HG02763 (cell line): ENCODE measurements at regions not wholly inside any gene's neighbourhood (a gene's known extent, or its start where the extent isn't known, plus 50 kb on each side); places are given as distances from the start of the nearest gene placed in this dataset.
"Not testable (repeated sequence)": the region's sequence is repeated elsewhere in the genome, so short reads cannot be mapped to it uniquely, and the experiment has no call there.

Experiments
- ATAC-seq: cut with Tn5 transposase; IDR thresholded peaks from one replicate; pipeline ENCODE4 v1.9.1; 2021; ENCODE audit warnings: mild to moderate bottlenecking, moderate library complexity; ENCODE audit not compliant: unreplicated experiment

DNA sequence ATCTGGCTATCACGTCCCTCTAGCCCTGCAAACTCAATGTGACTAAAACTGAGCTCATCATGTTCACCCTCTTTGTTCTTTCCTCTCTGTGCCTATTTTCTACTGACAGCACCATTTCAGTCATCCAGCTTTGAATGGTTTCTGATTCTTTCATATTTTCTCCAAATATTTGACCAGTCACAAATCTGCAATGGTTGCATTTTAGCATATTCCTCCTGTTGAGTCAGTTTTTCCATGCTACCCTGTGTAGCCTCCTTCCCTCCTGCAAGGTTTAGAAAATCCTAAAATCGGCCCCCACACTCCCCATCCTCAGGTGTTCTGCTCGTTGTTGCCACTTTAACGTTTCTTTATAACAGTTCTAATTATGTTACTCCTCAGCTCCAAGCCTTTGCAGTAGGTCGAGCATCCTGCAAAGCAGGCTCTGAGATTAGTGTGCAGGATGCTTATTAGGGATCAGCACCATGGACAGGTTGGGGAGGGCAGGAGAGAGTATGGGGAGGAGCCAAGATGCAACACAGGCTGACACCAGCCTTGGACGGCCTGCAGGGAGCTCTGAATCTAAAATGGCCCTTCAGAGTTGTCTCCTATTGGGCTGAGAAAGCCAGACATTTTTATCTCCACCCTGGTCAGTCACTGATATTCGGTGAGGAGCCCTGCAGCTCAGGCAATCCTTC is 531.0 kb upstream of the COBL start:
- no peak for ATAC-seq

- not testable (repeated sequence) for ATAC-seq
Observed at GRCh38 chr7:51839130-51839529, 522.5 kb upstream of the COBL start.

GRCh38 chr7:51827631-51828030 is 511.0 kb upstream of the COBL start:
- ATAC-seq, result no peak

- ATAC-seq, result no peak
Observed at GRCh38 chr7:51824050-51824449, 507.4 kb upstream of the COBL start.

DNA sequence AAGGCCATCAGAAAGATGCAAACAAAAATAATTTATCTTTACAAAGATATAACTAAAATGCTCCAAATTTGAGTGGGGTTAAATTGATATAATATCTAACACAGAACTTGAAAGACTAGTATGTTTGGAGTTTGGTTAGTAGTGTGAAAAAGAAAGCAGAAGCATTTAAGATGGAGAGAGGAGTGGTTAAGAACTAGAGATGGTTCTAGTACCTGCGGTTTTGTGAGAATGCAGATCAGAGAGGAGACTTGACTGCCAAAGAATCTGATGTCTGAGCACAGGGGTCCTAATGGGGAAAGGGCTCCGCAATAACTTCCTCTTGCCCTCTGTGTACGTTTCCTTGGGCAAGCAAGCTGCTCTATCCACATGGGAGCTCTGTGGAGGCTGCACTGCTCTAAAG is 506.8 kb upstream of the COBL start:
- ATAC-seq, result no peak

DNA sequence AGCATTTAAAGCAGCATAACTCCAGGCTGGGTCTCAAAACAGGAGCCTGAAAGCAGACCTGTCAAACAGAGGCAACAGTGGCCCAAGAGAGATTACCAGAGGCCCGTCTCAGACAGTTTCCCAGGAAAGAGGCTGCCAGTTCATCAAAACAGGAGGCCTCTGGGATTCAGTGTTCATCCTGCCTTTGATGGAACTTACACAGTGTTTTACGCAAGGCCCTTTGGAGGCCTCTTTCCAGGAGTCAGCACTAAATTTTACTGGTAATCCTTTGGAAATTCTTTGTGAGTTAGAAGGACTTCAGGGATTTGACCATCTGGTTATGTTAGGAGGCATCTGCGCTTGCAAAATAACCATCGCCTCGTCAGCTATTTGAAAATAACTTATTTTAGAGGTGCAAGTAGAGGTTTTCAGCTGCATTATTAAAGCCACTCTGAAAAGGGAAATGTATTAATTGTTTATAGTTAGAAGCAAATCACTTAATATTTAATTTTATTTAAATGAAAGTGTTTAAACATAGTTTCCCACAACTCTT is 501.2 kb upstream of the COBL start:
- no peak for ATAC-seq

DNA sequence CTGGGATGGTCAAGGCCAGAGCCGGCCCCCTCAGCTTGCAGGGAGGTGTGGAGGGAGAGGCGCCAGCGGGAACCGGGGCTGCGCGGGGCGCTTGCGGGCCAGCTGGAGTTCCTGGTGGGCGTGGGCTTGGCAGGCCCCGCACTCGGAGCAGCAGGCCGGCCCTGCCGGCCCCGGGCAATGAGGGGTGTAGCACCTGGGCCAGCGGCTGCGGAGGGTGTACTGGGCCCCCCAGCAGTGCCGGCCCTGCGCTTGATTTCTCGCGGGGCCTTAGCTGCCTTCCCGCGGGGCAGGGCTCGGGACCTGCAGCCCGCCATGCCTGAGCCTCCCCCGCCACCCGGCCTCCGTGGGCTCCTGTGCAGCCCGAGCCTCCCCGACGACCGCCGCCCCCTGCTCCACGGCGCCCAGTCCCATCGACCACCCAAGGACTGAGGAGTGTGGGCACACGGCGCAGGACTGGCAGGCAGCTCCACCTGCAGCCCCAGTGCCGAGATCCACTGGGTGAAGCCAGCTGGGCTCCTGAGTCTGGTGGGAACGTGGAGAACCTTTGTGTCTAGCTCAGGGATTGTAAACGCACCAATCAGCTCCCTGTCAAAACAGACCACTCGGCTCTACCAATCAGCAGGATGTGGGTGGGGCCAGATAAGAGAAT is 489.3 kb upstream of the COBL start:
- not testable (repeated sequence) for ATAC-seq

DNA sequence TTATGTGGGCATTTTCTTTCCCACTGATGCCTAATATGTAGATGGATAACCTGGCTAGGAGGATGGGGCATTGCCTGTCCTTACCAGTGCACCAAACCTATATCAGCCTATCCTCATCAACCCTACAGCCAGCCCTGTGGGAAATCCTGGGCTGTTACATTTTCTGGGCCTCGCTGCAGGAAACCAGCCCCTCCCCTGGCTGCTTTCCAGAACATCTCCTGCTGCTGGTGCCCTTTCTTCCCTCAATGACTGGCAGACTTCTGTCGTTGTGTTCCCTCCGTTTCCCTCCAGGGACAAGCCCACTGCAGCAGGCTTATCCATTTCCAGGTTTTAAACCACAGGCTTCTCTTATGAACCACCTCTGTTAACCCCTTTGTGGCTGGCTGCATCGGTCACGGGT is 486.1 kb upstream of the COBL start:
- ATAC-seq, result no peak

- ATAC-seq, result no peak
Observed at GRCh38 chr7:51797371-51797770, 480.8 kb upstream of the COBL start.

DNA sequence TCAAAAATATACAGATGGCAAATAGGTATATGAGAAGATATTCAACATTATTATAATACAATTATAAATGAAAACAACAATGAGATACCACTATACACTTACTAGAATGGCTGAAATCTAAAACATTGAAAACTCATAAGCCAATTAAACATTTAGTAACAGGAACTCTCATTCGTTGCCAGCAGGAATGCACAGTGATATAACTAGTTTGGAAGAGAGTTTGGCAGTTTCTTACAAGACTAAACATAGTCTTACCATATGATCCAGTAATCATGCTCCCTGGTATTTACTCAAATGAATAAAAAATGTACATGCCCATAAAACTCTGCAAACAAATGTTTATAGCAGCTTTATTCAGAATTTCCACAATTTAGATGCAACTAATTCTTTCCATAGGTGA is 476.2 kb upstream of the COBL start:
- no peak for ATAC-seq

DNA sequence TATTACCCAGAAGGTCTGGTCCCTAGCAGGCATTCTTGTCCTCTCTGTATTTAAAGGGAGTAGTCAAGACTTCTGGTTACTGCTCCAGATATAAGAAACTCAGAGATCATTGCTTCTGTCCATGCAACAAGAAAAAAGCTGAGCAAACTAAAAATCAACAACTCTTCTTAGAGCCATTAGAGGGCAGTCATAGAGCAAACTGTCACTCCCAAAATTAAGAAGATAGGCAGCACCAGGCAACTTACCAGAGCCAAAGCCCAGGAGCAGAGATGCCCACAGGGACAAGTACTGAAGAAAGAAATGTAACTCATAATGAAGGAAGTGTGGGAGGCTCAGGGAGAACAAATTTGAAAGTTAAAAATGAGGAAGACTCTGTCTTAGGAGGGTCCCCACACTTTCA is 472.9 kb upstream of the COBL start:
- no peak for ATAC-seq

DNA sequence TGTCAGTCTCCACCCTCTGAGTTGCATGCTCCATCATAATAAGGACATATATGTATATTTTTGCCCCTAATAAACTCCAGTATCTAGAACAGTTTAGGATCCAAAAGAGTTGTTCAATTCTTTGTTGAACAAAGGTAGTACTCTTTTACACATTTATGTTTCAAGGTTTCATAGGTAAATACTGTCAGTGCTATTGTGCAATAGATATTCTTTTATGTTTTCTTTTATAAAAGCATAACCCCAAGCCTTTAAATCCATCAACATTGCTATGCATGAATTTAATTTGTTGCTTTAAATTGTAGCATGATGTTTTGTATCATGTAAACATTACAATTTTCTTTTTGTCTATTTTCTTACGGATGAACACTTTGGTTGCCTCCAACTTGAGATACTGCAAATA is 469.7 kb upstream of the COBL start:
- no peak for ATAC-seq

- ATAC-seq, result no peak
Observed at GRCh38 chr7:51785876-51786275, 469.3 kb upstream of the COBL start.

DNA sequence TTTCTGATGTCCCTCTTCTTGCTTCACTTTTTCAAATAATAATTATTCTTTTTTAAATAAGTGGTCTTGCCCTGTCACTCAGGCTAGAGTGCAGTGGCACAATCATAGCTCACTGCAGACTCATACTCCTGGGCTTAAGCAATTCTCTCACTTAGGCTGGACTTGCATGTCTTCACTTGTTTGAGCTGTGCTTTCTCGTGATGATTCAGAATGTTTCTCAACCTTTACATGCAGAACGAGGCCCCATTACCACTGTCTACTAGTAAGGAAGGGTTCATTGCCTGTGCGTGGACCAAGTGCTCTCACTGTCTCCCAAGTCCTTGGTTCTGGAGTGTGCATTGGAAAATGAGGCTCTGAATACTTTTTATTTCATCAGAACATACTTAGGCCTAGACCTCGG is 468.6 kb upstream of the COBL start:
- no peak for ATAC-seq

DNA sequence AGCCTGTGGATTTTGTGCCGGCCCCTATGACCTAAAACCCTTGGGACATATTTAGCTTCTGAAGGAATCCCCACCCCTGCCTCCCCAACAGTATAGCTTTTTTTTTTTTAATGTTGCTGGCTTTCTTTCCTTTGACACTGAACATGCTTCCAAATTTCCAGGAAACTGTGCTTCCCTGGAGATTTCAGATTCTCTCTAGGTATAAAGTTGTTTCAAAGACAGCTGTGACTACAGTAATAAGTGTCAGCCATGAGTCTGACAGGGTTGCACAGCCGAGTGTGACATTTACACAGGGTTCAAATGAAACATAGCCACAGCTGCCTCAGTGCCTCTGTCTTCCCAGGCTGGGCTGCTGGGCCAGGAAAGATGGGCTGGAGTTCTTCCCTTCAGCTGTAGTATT is 466.6 kb upstream of the COBL start:
- no peak for ATAC-seq

GRCh38 chr7:51778121-51778520 is 461.5 kb upstream of the COBL start:
- no peak for ATAC-seq

DNA sequence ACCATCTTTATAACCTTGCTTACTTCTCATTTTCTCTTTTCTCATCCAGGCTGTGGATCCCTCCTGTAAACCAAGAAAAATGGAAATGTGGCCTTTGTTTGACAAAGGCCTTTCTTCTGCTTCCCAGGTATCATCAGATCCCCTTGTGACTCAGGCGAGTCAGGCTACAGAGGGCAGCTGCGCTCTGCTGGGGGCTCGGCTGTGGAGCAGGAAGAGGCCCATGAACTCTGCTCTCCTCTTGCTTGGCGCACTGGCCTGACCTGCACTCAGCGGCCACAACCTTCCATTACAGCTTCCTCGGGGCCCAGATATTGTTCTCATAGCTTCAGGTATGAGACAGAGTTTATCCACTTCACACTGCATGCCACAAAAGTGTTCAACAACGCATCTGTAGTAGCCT is 457.6 kb upstream of the COBL start:
- no peak for ATAC-seq

- ATAC-seq, result no peak
Observed at GRCh38 chr7:51772190-51772589, 455.6 kb upstream of the COBL start.

- no peak for ATAC-seq
Observed at GRCh38 chr7:51764976-51765375, 448.4 kb upstream of the COBL start.

- no peak for ATAC-seq
Observed at GRCh38 chr7:51759985-51760384, 443.4 kb upstream of the COBL start.

GRCh38 chr7:51757960-51758359 is 441.4 kb upstream of the COBL start:
- ATAC-seq, result no peak

- ATAC-seq, result no peak
Observed at GRCh38 chr7:51732951-51733350, 416.3 kb upstream of the COBL start.

DNA sequence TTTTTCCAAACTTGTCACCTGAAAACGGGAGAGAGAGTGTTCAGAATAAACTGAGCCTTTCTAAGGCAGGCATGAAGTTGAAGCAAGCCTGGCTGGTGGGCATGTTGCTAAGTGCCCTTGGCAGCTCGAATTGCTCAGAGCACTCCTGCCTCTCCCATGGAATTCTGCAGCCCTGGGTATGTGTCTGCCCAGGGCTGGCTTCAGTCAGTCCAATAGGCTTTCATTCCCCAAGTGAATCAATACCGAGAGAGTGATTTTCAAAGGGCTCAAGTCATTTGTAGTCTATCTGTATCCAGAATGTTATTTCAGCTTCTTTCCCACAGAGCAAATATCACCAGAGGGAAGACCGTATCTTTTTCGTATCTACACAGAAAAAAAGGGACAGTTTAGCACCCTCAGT is 415.5 kb upstream of the COBL start:
- no peak for ATAC-seq
